ENCODE measurements at regions not wholly inside any gene's neighbourhood (a gene's known extent, or its start where the extent isn't known, plus 50 kb on each side); places are given as distances from the start of the nearest gene placed in this dataset.

DNA sequence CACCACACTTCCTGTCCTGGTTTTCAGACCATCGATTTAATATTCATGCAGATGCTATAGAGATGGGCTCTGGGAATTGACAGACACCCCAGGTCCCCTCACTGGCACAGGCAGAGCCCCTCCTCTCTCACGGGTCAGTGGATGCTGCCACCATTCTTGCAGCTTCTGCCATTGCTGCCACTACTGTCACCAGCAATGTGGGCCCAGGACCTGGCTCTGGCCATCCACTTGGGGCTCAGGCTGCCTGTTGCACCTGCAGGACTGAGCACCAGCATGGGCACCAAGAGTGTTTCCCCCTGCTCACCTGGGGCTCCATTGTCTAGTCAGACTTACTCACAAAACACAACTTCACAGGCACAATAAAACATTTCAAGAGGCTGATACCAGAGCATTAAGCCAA lies 479.0 kb upstream of the ZNF608 start:
- TF ChIP-seq, protein P1, sequence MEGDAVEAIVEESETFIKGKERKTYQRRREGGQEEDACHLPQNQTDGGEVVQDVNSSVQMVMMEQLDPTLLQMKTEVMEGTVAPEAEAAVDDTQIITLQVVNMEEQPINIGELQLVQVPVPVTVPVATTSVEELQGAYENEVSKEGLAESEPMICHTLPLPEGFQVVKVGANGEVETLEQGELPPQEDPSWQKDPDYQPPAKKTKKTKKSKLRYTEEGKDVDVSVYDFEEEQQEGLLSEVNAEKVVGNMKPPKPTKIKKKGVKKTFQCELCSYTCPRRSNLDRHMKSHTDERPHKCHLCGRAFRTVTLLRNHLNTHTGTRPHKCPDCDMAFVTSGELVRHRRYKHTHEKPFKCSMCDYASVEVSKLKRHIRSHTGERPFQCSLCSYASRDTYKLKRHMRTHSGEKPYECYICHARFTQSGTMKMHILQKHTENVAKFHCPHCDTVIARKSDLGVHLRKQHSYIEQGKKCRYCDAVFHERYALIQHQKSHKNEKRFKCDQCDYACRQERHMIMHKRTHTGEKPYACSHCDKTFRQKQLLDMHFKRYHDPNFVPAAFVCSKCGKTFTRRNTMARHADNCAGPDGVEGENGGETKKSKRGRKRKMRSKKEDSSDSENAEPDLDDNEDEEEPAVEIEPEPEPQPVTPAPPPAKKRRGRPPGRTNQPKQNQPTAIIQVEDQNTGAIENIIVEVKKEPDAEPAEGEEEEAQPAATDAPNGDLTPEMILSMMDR (conservative IDR thresholded peaks at IDR 0.05; ENCODE audit: low read length) = no peak
- no peak overlapping the region for H3K4me3 ChIP-seq (ENCODE audit: low read length)
- DNase-seq (ENCODE audit: low read depth) = no peak

DNA sequence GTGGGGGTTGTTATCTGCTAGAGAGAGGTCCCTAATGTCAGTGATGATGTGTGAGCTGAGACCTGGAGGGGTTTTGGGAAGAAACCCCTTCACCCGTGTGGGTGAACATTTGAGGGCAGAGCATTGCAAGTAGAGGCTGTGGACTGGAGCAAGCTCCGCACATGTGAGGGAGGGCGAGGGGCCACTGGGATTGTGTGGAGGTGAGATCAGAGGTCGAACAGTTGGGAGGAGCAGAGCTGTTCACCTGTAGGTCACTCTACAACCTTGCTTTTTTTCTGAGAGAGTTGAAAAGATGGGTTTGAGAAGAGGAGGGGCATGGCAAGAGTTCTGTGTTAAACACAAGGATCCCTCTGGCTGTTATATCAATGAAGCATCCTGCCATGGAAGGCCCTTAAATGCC lies 480.4 kb upstream of the ZNF608 start:
- DNase-seq (ENCODE audit: low read depth) = no peak
- TF ChIP-seq, protein P1 (conservative IDR thresholded peaks at IDR 0.05; ENCODE audit: low read length) = no peak
- no peak overlapping the region for H3K4me3 ChIP-seq (ENCODE audit: low read length)

DNA sequence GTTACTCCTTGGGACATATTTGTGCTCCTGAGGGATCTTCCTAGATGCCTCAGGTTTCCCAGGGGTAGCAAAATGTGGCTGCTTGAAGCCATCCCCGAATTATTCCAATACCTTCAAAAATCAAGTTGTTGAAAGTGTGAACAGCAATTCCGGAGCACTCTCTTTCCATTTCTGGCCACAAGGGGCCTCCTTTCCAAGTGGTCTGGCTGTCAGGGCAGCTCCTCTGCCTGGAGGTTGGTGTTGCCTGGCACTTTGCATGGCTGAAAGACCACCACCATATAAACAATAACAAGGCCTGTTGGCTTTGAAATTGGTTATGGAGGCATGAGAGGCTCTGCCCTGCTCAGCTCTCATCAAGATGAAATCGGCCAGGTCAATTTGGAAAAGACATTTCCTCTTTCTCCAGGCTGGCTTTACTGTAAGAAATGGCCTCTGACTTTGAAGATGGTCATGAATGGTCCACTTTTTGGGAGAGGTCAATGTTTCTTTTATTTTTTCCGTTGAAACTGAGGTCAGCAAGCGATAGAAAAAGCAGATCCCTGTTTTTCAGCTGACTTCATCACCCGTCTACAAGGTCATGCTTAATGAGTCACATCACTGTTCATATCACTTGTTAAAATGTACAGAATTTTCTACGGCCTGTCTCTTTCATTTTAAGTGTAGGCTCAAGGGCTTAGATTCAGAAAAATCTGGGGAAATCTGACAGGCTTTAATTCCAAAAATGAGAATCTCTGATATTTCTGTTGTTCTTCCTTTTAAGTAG lies 481.1 kb upstream of the ZNF608 start:
- no peak for DNase-seq (ENCODE audit: low read depth)
- no peak overlapping the region for H3K4me3 ChIP-seq (ENCODE audit: low read length)
- TF ChIP-seq, protein P1 (conservative IDR thresholded peaks at IDR 0.05; ENCODE audit: low read length) = peak; percentile 50

DNA sequence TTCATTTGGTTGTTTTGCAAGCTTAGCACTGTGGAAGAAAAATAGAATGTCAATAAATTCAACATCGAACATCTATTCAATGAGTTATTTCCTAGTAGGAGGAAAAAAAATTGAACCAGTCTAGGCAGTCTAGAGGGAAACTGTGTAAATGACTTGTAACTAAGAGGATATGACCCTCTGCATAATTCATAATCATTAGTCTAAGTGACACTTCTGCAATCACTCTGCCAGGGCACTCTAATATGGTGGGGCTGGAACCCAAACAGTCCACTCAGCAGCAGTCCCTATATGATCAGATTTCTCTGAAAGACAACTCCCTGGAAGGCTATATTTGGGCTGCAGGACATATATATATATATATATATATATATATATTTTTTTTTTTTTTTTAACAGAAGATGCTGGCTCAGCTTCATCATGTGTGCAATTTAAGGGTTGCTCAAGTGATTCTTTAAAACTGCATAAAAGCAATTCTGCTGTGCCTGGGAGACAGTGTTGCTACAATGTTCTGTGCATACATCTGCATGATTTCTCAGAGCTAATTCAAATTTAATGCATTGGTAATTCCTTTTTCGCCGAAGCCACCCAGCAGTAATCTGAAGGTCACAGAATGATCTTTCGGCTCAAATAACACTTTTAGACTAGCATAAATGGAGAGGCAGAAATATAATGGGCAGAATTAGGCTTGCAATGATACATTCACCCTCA lies 482.1 kb upstream of the ZNF608 start:
- DNase-seq (ENCODE audit: low read depth) = no peak
- TF ChIP-seq, protein P1 (conservative IDR thresholded peaks at IDR 0.05; ENCODE audit: low read length) = no peak
- H3K4me3 ChIP-seq (ENCODE audit: low read length) = no peak overlapping the region

DNA sequence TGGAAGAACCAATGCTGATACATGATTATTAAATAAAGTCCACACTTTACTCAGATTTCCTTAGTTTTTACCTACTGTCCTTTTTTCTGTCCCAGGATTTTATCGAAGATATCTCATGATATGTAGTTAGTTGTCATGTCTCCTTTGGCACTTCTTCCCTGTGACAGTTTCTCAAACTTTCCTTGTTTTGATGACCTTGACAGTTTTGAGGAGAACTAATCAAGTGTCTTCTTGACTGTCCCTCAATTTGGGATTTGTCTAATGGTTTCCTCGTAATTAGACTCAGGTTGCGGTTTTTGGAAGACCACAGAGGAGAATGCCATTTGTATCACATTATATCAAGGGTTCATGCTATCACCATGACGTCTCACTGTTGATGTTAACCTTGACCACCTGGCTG lies 483.1 kb upstream of the ZNF608 start:
- no peak for DNase-seq (ENCODE audit: low read depth)
- TF ChIP-seq, protein P1 (conservative IDR thresholded peaks at IDR 0.05; ENCODE audit: low read length) = no peak
- H3K4me3 ChIP-seq (ENCODE audit: low read length) = no peak overlapping the region

DNA sequence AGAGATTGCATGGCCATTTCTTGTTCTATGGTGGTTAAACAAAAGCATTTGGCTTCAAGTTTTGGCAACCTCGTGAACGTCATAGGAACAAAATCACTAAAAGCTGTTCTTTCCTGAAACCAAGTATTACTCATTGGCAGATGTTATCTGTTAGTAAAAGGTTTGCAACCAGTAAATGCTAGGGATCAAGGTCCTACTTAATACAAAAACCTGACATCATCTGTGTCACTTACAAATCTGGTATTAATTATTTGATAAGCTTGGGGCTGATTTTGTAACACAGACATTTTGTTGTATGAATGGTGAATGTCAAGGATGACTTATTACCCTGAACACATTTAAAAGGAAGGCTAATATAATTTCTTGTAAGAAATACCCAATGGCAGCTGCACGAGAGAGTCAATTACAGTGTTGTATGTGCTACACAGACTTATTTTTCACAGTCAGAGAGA lies 486.4 kb upstream of the ZNF608 start:
- DNase-seq (ENCODE audit: low read depth) = peak; percentile 91

More for the DNA sequence above, 486.4 kb upstream of the ZNF608 start:
- H3K4me3 ChIP-seq (ENCODE audit: low read length) = no peak overlapping the region
- TF ChIP-seq, protein P1 (conservative IDR thresholded peaks at IDR 0.05; ENCODE audit: low read length) = no peak
